HG03378 (cell line): ENCODE measurements at regions not wholly inside any gene's neighbourhood (a gene's known extent, or its start where the extent isn't known, plus 50 kb on each side); places are given as distances from the start of the nearest gene placed in this dataset.
A peak's percentile ranks its signal among the peaks of the same experiment; 100 is the strongest.

ENCODE experiments used
- ATAC-seq: cut with Tn5 transposase; IDR thresholded peaks from one replicate; pipeline ENCODE4 v1.9.1; 2021; ENCODE audit warnings: mild to moderate bottlenecking, moderate library complexity; ENCODE audit not compliant: unreplicated experiment

DNA sequence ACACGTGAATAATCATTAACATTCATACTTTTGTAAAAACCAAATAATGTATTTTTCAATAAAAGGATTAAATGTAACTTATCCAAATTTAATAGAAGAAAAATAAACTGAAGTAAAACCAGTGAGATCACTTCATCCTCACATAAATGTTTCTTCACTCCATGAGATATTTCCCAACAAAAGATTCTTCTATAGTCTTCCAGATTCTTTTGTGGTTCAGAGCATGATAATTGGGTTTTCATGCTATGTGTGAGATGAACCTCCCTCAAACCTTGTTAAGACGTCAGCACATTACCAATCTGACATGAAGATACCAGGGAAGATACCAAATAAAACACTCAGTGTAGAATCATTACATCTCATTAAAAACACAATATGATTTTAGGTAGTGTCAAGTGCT, 62.9 kb upstream of the OXGR1 start:
- ATAC-seq: no peak

DNA sequence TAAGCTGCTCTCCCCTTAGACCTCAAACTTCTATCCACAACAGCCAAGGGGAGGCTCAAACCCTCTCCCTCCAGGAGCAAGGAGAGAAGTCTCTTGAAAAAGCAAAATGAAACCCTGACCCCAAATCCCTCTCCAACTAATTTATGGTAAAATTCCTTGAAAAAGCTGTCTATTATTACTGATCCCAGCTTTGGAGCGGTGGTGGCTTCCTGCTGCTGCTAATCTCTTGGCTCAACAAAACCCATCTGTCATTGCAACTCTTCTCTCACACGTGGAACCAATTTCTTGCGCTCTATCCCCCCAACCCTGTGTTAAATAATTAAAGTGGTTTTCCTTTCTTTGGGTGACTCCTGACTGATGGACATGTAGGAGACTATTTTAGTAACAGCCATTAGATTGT, 64.1 kb upstream of the OXGR1 start:
- ATAC-seq: no peak

DNA sequence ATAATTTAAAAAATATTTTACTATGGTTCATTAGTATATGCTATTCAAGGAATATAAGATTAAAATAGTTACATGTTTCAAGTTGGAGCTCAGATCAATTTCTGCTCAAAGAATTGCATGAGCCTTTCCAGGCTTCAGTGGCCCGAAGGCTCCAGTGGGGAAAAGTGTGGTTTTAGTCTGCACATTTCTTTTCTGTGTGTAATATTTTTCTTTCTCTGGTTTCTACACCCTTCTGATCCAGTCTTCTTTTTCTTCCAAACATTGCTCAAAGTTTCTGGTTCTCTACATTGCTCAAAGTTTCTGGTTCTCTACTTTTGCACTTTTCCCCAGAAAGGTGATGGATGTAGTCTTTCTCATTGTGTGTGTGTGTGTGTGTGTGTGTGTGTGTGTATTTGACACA, 64.7 kb upstream of the OXGR1 start:
- no peak for ATAC-seq

DNA sequence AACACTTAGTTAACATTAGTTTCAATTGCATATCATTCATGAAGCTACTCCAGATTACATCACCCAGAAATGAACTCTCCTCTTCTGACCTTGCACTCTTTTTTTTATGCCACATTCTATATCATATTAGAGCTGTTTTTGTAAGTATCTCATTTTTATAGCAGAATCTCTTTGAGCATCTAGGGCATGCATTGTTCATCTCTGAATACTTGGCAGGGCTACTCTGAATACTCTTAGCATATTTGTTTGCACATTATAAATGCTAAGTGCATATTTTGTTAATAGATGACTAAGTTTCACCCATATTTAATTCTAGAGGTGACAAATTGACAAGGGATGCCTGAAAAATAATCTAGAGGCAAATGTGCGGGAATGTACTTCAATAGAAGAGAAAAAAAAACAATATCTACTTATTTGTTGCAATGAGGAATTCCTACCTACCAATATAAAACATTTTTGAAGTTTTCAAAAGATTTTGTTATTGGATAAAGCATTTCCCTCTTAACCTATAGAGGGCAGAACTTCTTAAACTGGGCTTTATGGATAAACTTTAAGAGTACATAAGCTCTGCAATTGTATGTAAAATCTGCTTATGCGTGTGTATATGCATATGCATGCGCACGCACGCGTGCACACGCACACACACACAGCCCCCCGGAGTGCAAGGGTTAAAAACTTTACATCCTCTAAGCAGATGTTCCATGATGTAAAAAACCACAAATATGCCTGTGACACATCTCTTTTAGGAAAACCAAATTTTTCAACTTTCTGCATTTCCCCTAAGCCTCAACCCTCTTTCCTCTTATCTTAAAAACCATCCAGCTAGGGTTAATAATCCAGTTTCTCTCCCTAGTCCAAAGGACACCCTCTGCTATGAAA, 73.0 kb upstream of the OXGR1 start:
- no peak for ATAC-seq

DNA sequence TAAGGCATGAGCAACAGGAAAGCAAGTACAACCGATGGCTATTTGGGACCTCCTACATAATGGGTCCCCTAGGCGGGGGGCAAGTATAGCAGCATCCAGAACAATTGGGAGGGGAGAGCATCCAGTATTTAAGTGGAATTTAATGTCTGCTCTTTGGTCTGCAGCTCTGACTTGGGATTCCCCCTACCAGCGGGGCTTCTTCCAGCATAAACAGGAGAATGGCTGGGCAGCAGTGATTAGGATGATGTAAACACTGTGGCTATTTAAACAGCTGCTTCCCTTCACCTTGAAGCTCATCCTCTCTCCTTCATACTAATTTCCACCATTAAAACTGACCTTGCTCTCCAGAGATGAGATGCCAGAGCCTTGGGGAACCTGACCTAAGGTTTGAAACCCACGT, 73.9 kb upstream of the OXGR1 start:
- ATAC-seq: no peak

DNA sequence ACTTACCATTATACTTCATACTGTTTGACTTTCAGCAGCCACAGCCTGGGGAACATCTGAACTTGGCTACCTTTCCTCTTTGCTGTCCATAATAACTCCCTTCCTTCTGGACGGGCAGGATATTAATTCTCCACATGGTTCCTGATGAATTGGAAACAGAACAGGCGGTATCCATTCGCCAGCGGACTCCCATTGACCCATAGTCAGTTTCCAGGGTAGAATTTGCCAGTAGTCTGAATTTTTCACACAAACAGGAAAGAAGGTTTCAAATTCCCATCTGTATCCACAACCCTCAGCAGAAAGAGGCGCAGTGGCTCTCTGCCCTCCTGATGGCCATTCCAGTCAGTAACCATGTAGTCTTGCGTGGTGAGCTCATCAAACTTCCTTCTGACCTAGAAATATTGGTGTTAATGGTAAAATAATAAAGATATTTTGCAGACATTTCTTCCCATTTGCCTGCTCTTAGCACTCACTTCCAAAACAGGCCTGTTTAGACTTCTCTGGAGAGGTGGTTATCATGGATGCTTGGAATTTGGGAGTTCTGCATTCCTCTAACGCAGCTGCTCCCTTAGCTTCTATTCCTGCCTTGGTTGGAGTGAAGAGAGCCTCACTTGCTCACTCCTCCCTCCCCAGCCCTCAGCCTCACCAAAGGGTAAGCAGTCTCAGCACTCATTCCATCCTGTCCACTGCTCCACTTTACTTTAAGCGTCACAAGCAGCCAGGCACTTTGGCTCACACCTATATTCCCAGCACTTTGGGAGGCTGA, 75.0 kb upstream of the OXGR1 start:
- ATAC-seq: no peak

DNA sequence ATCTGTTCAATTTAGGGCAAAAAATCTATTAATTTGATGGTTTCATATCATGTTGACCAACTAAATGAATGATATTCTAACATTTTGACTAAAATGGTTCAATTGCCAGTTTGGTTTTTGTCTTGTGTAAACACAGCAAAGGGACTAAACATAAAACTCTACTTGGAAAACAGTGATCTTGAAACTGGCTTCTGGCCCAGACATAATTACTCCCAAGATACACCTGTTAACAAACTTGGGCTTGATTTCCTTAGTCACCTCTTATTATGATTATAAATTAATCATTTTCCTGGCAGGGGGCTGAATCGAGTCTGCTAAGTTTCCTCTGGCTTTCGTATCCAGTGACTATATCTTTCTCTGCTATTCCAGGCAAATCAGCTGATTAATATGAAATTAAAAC, 78.0 kb upstream of the OXGR1 start:
- ATAC-seq: no peak

DNA sequence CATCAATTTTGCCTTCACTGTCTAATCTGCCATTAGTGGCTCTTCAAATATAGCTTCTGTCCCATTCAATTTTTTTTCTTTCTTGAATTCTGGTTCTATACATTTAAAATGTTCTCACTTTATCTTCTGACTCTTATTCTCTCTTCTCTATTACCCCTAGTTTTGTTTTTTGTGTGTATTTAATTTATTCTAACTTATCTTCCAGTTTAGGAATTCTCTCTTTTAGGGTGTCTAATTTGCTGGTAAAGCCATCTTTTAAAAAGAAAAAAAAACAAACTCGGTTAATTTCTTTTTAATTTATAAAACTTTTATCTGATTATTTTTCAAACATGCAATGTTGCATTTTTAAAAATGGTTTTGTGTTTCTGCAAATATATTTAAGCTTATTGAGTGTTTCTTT, 80.3 kb upstream of the OXGR1 start:
- no peak for ATAC-seq

DNA sequence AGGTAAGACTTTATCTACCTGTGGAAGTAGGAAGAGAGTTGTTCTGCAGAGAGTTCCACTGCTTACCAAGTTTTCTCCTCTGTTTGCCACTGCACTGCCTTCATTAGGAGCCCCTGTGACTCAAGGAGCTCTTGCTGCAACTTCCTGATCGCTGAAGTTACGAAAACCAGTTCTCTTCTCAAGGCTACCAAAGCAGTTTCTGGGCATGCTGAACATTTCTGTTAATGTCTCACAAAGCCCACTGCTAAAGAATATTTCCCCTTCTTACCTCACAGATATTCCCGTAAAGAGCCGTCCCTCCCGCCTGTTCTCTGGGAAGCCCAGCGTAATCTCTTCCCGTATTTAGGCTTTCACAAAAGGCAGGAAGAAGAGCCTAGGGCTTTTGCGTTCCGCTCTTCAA, 82.6 kb upstream of the OXGR1 start:
- ATAC-seq: no peak

DNA sequence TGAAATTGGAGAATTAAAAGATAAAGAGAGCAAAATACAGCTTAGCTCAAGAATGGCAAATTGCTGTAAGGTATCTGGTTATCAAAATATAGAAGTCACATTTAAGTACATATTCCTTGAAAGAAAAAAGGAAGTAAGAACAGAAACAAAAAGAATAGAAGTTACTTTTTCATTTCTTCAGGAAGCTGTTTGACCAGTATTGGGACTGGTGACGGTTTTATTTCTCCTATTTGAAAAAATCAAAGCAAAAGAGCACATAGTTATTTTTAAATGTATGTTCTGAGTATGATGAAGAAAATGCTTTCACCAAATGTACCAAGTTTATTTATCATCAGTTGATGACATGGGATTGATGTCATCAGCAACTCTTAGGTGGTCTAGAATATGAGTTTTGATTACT, 83.1 kb upstream of the OXGR1 start:
- no peak for ATAC-seq

DNA sequence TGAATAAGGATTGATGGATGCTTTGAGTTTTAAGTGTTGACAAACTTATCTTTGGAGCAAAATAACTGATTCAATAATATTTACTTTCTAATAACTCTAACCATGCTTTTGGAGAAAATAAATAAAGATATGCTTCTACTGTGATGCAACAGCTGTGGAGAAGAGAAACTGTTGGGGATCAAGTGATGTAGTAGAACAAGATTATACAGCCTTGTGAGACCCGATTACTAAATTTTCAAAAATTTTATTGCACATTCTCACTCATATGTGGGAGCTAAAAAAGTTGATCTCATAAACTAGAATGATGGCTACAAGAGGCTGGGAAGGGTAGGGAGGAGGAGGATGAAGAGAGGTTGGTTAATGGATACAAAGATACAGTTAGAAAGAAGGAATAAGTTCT, 85.5 kb upstream of the OXGR1 start:
- ATAC-seq: no peak

DNA sequence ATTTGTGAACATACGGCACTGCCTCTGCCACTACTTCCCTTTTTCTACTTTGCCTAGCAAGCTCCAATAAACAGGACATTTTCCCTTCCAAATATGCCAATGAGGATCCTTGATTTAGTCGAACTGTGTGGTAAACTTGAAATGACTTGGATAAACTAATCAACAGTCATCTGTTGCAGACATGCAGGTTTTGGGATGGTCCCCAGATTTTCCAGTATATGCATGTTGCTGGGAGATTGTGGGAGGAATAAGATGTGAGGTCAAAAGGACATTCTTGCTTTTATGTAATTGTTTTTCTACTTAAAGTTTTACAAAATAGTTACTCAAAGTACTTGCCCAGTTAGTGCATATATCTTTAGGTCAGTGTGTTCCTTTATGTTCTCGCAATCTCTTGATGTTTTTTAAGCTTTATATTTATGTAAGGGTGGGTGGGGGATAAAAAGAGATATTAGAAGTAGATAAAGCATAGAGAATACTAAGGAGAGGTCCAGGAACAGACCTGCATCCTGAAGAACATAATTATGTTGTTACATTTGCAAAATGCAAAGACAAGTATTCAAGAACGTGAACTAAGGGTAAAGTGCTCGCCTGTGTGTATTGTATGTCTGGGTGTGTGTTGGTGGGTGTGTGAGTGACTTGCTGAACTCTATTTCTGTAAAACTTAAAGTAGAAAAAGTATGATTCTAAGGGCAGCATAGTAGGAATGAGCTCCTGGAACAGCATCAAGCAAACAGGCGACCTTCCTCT, 88.4 kb upstream of the OXGR1 start:
- no peak for ATAC-seq

DNA sequence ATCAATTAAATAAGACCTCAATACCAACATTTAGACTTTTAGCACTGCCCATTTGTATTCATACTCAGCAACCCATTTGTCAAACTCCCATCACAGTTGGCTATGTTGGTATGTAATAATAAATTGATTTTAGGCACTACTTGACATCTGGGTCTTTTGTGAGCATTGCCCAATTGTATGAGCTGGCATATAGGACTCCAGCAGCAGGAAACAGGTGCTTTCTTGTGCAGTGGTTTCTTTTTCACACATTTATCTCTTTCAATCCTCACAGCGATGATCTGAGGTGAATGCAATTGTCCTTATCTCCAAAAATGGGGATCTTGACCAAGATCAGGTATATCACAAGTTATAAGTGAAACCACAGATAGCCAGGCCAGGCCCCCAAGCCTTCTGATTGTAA, 96.9 kb upstream of the OXGR1 start:
- ATAC-seq: no peak

DNA sequence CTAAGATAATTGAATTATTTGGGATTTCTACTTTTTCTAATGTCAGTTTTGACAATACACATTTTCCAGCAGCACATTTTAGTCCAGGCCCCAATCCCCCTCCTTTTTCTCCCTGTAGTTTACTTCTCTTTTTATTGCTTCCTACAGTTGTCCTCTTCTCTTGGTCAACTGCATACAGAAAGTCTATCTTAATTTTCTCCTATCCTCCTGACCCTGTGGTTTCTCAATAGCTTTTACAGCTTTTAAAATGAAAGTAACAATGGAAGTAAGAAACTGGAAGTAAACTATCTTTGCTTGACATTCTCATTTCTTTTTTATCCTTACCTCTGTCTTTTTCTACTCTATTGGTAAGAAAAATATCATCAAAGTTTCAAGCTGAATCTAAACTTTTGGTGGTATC, 106.5 kb upstream of the OXGR1 start:
- ATAC-seq: no peak

DNA sequence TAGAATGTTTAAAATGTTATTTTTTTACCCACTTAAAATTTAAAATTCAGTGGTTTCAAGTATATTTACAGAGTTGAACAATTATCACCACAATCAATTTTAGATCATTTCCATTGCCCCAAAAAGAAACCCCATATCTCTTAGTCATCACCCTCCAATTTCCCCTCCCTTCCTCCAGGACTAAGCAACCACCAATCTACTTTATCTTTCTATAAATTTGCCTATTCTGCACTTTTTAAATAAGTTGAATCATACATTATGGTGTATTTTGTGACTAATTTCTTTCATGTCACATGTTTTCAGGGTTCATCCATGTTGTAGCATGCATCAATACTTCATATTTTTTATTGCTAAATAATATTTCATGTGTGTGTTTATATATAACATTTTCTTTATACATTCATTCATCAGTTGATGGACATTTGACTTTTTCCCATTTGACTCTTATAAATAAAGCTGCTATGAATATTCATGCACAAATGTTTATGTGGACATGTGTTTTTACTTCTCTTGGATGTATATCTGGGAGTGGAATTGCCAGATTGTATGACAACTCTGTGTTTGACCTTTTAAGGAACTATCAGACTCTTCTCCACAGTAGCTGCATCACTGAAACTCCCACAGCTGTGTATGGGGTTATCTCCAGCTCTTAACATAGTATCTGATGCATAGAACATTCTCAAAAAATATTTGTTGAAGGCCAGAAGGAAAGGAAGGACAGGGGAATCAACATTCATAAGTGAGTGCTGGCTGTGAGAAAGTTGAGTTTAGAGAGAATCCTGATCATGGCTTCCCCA, 107.8 kb upstream of the OXGR1 start:
- no peak for ATAC-seq

DNA sequence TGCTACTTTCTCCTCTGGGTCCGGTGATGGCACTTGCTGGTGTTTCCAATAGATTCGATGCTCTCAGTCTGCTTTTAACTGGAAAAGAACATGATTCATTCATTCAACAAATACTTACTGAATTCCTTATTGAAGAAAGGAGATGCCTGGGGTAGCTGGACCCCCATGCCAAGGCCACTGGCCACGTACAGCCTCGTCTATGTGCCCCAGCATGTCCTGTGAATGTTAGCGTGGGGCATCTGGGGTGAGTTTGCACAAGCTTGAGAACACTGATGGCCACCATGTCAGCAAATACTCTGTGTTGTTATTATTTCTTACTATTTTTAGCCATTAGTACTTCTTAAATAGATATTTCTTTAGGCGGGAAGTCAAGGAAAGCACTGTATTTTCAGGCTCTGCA, 112.0 kb upstream of the OXGR1 start:
- ATAC-seq: no peak

DNA sequence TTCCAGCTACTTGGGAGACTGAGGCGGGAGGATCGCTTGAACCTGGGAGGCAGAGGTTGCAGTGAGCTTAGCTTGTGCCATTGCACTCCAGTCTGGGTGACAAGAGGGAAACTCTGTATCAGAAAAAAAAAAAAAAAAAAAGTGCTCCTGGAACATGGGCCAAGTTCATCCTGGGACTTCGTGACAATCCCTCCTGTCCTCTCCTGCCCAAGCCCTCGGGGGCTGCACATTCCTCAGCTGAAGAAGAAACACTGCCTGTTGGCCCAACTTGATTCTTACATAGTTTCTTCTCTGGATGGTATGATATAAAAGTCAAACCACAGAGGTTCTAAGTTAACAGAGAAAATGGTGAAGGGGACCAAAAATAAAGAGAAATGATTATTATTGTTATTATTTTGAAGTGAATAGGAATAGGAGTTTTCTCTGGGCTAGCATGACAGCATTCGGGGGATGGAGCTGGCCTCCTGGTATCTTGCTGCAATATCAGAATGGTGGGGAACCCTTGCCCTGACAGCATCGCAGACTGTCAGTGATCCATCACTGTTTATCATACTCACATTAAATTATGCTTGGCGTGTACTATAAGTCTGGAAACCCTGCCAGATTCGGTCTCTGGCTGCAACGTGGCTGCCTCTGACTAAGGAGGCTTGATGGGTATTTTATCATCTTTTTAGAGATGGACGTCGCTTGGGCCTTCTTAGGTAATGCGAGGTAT, 113.7 kb upstream of the OXGR1 start:
- no peak for ATAC-seq

DNA sequence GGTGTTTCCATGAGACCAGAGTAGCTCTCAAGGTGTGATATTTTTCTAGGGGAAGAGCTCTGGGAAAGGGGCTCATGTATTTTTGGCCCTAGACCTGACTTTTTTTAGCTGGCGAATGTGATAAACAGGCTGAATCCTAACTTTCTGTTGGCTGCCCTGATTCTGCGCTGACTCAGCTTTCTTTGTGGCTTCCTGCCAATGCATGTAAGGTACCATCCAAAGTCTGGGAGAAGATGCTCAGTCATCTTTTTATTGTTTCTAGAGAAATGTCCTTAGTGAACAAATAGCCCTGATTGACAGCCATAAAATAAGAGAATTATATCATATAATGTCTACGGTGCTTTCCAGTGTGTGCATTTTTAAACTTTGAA, 113.6 kb upstream of the MBNL2 start:
- no peak for ATAC-seq

DNA sequence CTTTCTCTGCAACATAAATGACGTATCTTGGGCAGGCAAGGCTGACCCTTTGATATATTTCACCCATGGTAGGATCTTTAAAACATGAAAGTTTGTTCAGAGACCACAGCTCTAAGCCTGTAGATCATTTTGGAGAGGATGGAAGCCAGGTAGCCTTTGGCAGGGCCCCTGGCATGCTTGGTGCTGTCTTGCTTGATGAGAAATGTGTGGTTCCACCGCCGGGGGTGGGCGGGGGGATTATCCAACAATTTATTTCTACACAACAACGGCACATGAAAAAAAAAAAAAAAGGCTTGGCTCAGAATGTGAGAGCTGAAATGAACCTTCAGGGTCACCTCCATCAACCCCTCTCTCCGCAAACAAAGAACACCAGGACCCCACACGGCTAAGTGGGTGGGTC, 112.9 kb upstream of the MBNL2 start:
- ATAC-seq: no peak

DNA sequence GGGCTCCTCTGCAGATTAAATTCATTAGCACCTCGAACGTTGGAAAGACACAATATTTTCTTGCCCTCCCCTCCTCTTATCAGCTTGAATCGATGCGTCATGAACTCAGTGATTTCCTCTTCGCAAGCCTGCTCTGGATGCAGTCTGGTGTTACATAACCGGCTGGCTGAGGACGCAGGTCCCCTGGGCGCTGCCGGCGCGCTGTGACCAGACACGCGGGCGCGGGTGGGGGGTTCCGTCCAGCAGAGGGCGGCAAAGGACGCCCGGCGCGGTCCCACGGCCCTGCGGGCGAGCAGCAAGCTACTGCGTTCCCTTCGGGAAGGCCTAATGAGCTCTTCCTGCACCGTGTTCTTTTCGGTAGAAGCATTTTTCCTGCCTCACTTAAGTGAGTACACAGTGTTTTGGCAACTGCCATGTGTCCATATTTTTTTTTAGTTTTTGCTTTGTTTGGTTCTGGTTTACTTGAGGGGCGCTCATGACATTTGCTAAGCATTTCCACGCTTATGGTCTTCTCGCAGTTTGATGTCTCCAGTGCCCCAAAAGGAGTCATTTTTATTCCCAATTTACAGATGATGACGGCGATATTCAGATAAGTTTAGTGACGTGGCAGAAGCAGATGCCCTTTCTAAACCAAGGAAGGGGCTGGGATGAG, 112.2 kb upstream of the MBNL2 start:
- ATAC-seq: peak; percentile 78
